K562 (cell line): ENCODE measurements at regions not wholly inside any gene's neighbourhood (a gene's known extent, or its start where the extent isn't known, plus 50 kb on each side); places are given as distances from the start of the nearest gene placed in this dataset.

Experiments used
- ATAC-seq: fragments of 200-7000 bp; cut with Tn5 transposase; 3 replicates; pipeline ENCODE4 v1.9.1; 2020; ENCODE audit warnings: moderate library complexity
- BruUV-seq: library from RNA; stranded (reverse); fragments of 400-500 nt; replicated peaks from 2 replicates; lab custom pipeline; 2021; lab: Mats Ljungman, UMichigan
- CTCF ChIA-PET: fragments of 300-600 bp; formaldehyde crosslinking; extraction: SDS; loops from one replicate; lab custom pipeline; 2021; ENCODE audit warnings: low intra/inter-chr PET ratio; lab: Yijun Ruan, JAX
- POLR2A ChIA-PET: fragments of 300-600, 350-650 bp; sonication (Branson Sonifier 250); formaldehyde crosslinking; extraction: SDS; loops from one replicate; lab custom pipeline; 2021; ENCODE audit warnings: antibody characterized with exemption, inconsistent platforms; lab: Yijun Ruan, JAX
- DNase-seq, 4 experiments: peaks; one replicate each; pipeline versions ENCODE4 v3.0.0 to v3.0.0-alpha.2; 2011 to 2018; ENCODE audit warnings: low spot score in 3 of 4, mixed read lengths in 3 of 4; ENCODE audit errors: extremely low read depth in 1 of 4
- FAIRE-seq: peaks from 2 replicates; lab custom pipeline; 2011; peaks lifted over from hg19 to GRCh38; lab: Jason Lieb, UNC
- H2AFZ ChIP-seq: 2 replicates; pipeline ENCODE4 v1.6.0; 2011; ENCODE audit warnings: low read depth, low read length, control low read depth, inconsistent platforms
- H3K27ac ChIP-seq: fragments of 200-600 bp; 3 replicates; pipeline ENCODE4 v1.8.0; 2011; ENCODE audit warnings: low read depth, mild to moderate bottlenecking, control low read depth, inconsistent platforms, low read length, moderate library complexity, mixed read lengths; ENCODE audit errors: extremely low read depth
- H3K27me3 ChIP-seq, 2 experiments: fragments of 300-600 bp in 1 of 2; 2 replicates in 1 of 2; 3 replicates in 1 of 2; pipeline versions ENCODE4 v1.6.0 to v1.8.0; 2011; ENCODE audit warnings: inconsistent platforms in 2 of 2, low read length in 2 of 2, mild to moderate bottlenecking in 1 of 2, mixed read lengths in 1 of 2, moderate library complexity in 1 of 2; ENCODE audit not compliant: control insufficient read depth in 2 of 2, insufficient read depth in 2 of 2
- H3K36me3 ChIP-seq: fragments of 300-600 bp; 3 replicates; pipeline ENCODE4 v1.8.0; 2011; ENCODE audit warnings: mild to moderate bottlenecking, low read length, inconsistent platforms; ENCODE audit not compliant: control insufficient read depth, insufficient read depth
- H3K4me1 ChIP-seq, 2 experiments: fragments of 200-600 bp in 1 of 2; replicated peaks in 1 of 2; 2 replicates in 1 of 2; 3 replicates in 1 of 2; pipeline versions ENCODE4 v1.5.1 to v1.8.0; 2011; ENCODE audit warnings: inconsistent platforms in 2 of 2, low read length in 2 of 2, mild to moderate bottlenecking in 1 of 2, mixed read lengths in 1 of 2, moderate library complexity in 1 of 2; ENCODE audit not compliant: control insufficient read depth in 2 of 2, insufficient read depth in 2 of 2
- H3K4me2 ChIP-seq: 2 replicates; pipeline ENCODE4 v1.6.1; 2011; ENCODE audit warnings: low read length, control low read depth, inconsistent platforms, mixed read lengths; ENCODE audit not compliant: insufficient read depth
- H3K4me3 ChIP-seq: fragments of 200-600 bp; sonication (generic), shearing (Covaris generic); 2 replicates; pipeline ENCODE4 v1.5.1; 2016; ENCODE audit warnings: control low read depth, inconsistent platforms
- H3K79me2 ChIP-seq: fragments of 200-600 bp; 3 replicates; pipeline ENCODE4 v1.8.0; 2011; ENCODE audit warnings: low read length, inconsistent platforms; ENCODE audit not compliant: control insufficient read depth, insufficient read depth
- H3K9ac ChIP-seq, 2 experiments: 2 replicates each; pipeline versions ENCODE4 v1.6.0 to v1.6.1; 2011; ENCODE audit warnings: low read depth in 2 of 2, low read length in 2 of 2, control low read depth in 1 of 2, inconsistent platforms in 1 of 2, mild to moderate bottlenecking in 1 of 2, mixed read lengths in 1 of 2; ENCODE audit not compliant: insufficient read depth in 1 of 2
- H3K9me1 ChIP-seq: one replicate; pipeline ENCODE4 v1.6.0; 2011; ENCODE audit warnings: inconsistent platforms, mild to moderate bottlenecking, low read length, moderate library complexity; ENCODE audit not compliant: control insufficient read depth, insufficient read depth
- H3K9me3 ChIP-seq: replicated peaks from 2 replicates; pipeline ENCODE4 v1.5.1; 2011; ENCODE audit warnings: low read depth, low read length, inconsistent platforms; ENCODE audit not compliant: control insufficient read depth, insufficient read depth
- H4K20me1 ChIP-seq: replicated peaks from 2 replicates; pipeline ENCODE4 v1.6.1; 2011; ENCODE audit warnings: low read length, inconsistent platforms, mixed read lengths; ENCODE audit not compliant: control insufficient read depth, insufficient read depth
- CAMTA2 ChIP-seq: fragments of 250-450 bp; sonication (Bioruptor Pico); conservative IDR thresholded peaks from 2 replicates; pipeline ENCODE4 v1.5.1; 2022
- CBFA2T2 ChIP-seq: fragments of 450-650 bp; conservative IDR thresholded peaks from 2 replicates; pipeline ENCODE4 v1.6.1; 2017; ENCODE audit warnings: mild to moderate bottlenecking
- EP400 ChIP-seq: fragments of 450-650 bp; IDR thresholded peaks from 2 replicates; pipeline ENCODE4 v1.6.1; 2017; ENCODE audit warnings: antibody characterized with exemption, mild to moderate bottlenecking, moderate library complexity
- GTF2F1 ChIP-seq: IDR thresholded peaks from 2 replicates; pipeline ENCODE4 v1.6.1; 2011; ENCODE audit warnings: low read depth, low read length, improper control_type of control experiment
- NCOA6 ChIP-seq: fragments of 450-650 bp; IDR thresholded peaks from 2 replicates; pipeline ENCODE4 v1.6.1; 2017; ENCODE audit warnings: mild to moderate bottlenecking
- NONO ChIP-seq, 2 experiments: fragments of 200-400 bp in 1 of 2; fragments of 450-650 bp in 1 of 2; formaldehyde crosslinking in 1 of 2; IDR thresholded peaks; 2 replicates each; pipeline ENCODE4 v1.6.1; 2017; ENCODE audit warnings: low read depth in 2 of 2, mild to moderate bottlenecking in 2 of 2, moderate library complexity in 2 of 2, low read length in 1 of 2
- SIN3A ChIP-seq, 2 experiments: fragments of 150-350 bp in 1 of 2; IDR thresholded peaks; 2 replicates each; pipeline ENCODE4 v1.6.1; 2011 to 2016; ENCODE audit warnings: borderline replicate concordance in 2 of 2, low read depth in 2 of 2, low read length in 2 of 2, mild to moderate bottlenecking in 2 of 2, moderate library complexity in 2 of 2; ENCODE audit not compliant: control insufficient read depth in 1 of 2
- TOE1 ChIP-seq, 2 experiments: fragments of 450-650 bp in 1 of 2; sonication (generic) in 1 of 2; formaldehyde crosslinking in 1 of 2; IDR thresholded peaks; 2 replicates each; pipeline versions ENCODE4 v1.7.1 to v1.8.0; 2016 to 2022; ENCODE audit warnings: borderline replicate concordance in 2 of 2, mild to moderate bottlenecking in 2 of 2, antibody characterized with exemption in 1 of 2, inconsistent platforms in 1 of 2, low read depth in 1 of 2, missing genetic modification reagents in 1 of 2, moderate library complexity in 1 of 2
- ZBTB33 ChIP-seq: sonication (generic); formaldehyde crosslinking; IDR thresholded peaks from 2 replicates; pipeline ENCODE4 v1.8.1; 2023; ENCODE audit warnings: mild to moderate bottlenecking, missing genetic modification reagents
- ZNF146 ChIP-seq: IDR thresholded peaks from one replicate; pipeline ENCODE4 v1.6.1; 2018; ENCODE audit warnings: missing compliant biosample characterization; ENCODE audit not compliant: unreplicated experiment
- in situ Hi-C: fragments of 300-500 bp; cut with MboI; formaldehyde crosslinking; loops from 4 replicates; pipeline ENCODE4 v1.15.0; 2018; ENCODE audit warnings: inconsistent platforms, mixed read lengths
- intact Hi-C: fragments of 100-400 bp; cut with micrococcal nuclease; formaldehyde crosslinking; loops from 2 replicates; pipeline ENCODE4 v1.14.2; 2022

GRCh38 chr5:98425640-98426039 is 347.8 kb upstream of the RGMB start:
- TF ChIP-seq ZNF146 (CRISPR knock-in tag) (no peak), NONO (IDR thresholded peaks at IDR 0.05; ENCODE audit: low read depth in 2 of 2, low read length in 1 of 2) (no peak), SIN3A (IDR thresholded peaks at IDR 0.05; ENCODE audit: borderline replicate concordance in 2 of 2, control insufficient read depth in 1 of 2, low read depth in 2 of 2, low read length in 2 of 2) (no peak), EP400 (no peak), CAMTA2 (CRISPR knock-in tag) (no peak), GTF2F1 (no peak), CBFA2T2 (no peak), NCOA6 (no peak), TOE1 (IDR thresholded peaks at IDR 0.05; ENCODE audit: borderline replicate concordance) (no peak), TOE1 (CRISPR knock-in tag; IDR thresholded peaks at IDR 0.05; ENCODE audit: borderline replicate concordance, low read depth) (no peak), ZBTB33 (CRISPR knock-in tag) (no peak)
- intact Hi-C loops (no loop called here), in situ Hi-C loops (no loop called here)
- Histone ChIP-seq H2AFZ (no peak overlapping the region), H3K9me1 (no peaks in the 10 kb centered on the region), H3K4me3 (no peak overlapping the region), H3K27me3 (no peaks in the 10 kb centered on the region), H4K20me1 (no peaks in the 10 kb centered on the region), H3K4me2 (no peak overlapping the region), H3K36me3 (no peaks in the 10 kb centered on the region), H3K9me3 (no peaks in the 10 kb centered on the region), H3K9ac (no peak overlapping the region), H3K27ac (no peak overlapping the region), H3K4me1 (no peaks in the 10 kb centered on the region), H3K79me2 (no peaks in the 10 kb centered on the region)
- ChIA-PET POLR2A (no interaction called here), CTCF (no interaction called here)
- BruUV-seq = no TSS peak
- DNase-seq (no peak), ATAC-seq (no peak), FAIRE-seq (no peak)
